GM18907 (cell line): ENCODE measurements at regions not wholly inside any gene's neighbourhood (a gene's known extent, or its start where the extent isn't known, plus 50 kb on each side); places are given as distances from the start of the nearest gene placed in this dataset.
"Not testable (repeated sequence)": the region's sequence is repeated elsewhere in the genome, so short reads cannot be mapped to it uniquely, and the experiment has no call there.

ENCODE experiments used
- ATAC-seq: cut with Tn5 transposase; IDR thresholded peaks from one replicate; pipeline ENCODE4 v1.9.1; 2021; ENCODE audit warnings: mild to moderate bottlenecking, moderate library complexity; ENCODE audit not compliant: unreplicated experiment

DNA sequence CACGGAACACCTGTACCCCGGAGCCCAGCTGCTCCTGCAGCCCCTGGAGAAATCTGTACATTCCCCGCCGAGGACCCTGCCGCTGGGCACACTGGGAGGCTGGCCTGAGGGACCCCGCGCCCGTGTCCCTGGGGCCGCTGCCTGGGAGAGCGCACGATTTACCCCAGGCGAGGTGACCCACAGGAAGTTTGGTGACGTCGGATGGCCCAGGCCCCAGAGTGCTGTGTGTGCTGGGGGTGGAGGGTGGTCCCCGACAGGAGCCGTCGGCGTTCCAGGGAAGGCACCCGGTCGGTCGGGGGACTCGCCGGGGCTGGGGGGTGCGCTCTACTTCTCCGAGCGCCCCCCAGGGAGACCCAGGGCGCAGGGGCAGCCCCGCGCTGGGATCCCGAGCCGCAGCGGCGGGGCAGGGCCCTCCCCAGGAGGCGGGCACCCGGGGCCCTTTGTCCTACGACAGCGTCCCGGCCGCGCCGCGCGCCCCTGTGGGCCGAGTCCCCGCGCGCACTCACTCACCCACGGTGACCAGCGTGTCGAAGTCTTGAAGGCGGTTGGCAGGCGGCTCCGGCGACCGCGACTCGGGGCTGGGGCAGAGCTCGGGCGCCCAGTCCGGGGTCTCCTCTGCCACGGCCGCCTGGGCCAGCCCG is 167.9 kb upstream of the PRKX start:
- peak; percentile 53 for ATAC-seq

DNA sequence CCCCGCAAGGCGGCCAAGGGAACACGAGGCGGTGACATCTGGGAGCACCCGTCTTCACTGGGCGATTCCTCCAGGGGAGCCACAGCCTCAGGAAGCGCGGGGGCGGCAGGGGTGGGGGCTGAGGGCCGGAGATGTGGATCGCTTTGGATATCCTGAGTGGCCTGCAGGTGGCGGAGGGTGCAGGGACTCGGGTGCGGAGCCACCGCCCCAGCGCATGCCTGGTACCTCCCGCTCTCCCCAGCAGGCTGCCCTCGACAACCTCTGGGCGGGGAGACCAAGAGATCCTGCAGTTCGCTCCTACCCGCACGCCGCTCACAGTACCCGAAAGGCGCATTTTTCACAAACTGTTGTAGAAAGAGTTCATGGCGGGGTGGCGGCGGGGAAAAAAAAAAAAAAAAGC is 162.9 kb upstream of the PRKX start:
- not testable (repeated sequence) for ATAC-seq

DNA sequence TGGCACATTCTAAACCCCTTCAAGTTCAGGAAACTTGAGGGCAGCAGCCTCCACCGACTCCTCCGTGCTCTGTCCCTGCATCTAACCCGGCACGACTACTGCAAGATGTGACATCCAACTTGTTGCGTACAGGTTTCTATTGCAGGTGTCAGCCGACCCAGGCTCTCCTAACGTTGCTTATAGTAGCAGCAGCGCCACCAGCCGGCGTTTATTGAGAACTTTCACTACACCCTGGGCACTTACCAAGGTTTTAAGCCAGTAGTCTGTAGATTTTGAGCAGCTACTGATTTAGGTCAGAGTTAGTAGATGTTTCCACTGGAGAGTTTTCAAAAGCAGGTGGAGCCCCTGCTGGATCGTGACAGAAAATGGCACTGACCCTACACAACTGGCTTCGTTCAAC is 162.2 kb upstream of the PRKX start:
- ATAC-seq, result not testable (repeated sequence)

DNA sequence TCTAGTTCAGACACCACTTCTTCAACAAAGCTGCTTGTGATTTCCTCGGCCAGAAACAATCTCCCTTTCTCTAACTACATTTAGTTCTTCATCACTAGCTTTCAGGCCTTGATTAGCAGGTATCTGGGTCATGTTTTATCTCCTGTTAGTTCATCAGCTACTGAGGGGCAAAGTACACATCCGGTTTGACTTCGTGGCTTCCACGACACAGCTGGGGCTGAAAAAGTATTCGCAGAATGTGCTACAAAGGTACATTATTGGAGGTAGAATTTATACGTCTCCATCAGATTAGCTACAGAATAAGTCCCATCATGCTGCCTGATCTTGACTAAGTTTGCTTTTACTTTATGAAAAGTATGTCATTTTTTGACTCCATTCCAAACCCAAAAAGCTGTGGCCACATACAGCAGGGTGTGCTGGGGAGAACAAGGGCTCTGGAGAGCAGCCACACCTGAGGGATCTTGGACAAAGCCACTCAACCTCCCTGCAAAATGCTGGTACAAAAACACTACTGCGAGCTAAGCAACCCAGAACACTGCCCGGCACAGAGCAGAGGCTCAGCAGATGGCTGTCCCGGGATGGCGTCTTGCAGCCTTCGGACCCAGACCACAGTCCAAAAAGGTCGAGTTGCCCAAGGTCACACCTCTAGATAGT is 158.9 kb upstream of the PRKX start:
- ATAC-seq, result not testable (repeated sequence)

DNA sequence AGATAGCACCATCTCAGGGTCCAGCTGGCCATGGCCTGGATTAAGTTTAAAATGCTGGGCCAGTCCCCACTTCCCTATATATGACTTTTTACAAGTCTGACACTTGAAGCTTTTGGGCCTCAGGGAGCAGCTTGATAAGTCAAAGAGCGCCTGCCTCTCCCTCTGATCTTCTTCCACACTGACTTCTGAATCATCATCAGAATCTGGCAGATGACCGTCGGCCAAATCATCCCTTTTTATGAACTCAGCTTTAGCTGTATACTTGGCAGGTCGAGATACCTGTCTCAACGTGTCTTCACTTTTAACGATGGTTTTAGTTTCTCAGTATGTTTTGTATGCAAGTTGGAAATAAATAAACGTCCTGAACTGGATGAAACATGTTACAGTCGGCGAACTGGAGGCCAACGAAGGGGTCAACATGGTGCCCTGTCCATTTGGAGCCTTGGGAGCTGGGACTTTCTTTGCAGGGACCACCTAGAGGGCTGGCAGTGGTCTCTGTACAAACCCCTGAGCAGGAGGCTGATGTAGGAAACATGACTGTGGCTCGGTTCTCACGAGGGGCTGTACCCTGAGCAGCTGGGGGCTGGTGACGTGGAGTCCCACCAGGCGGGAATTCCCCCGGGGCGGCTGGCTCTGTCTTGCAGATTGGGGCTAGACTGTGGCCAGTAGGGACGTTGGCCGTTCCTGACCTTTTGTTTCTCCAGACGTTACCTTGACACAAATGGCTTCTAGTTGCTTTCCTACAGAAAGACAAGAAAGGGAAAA is 153.8 kb upstream of the PRKX start:
- not testable (repeated sequence) for ATAC-seq

DNA sequence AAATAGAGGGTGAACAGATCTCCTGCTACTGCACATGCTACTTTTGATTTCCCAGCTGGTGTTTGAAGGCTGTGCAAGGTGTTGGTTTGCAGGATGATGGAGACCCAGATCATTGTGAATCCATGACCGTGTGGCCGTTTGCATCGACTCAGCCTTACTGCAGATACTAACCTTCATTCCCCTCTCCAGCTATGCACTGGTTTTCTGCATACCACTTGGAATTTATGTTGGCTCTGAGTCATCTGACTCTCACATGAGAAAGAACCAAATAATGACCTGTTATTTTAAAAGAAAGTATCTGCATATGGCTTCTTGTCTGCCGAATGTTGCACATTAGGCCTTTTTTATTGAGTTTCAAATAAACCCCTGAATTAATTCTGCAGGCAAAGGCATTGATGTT is 144.9 kb upstream of the PRKX start:
- ATAC-seq, result not testable (repeated sequence)

DNA sequence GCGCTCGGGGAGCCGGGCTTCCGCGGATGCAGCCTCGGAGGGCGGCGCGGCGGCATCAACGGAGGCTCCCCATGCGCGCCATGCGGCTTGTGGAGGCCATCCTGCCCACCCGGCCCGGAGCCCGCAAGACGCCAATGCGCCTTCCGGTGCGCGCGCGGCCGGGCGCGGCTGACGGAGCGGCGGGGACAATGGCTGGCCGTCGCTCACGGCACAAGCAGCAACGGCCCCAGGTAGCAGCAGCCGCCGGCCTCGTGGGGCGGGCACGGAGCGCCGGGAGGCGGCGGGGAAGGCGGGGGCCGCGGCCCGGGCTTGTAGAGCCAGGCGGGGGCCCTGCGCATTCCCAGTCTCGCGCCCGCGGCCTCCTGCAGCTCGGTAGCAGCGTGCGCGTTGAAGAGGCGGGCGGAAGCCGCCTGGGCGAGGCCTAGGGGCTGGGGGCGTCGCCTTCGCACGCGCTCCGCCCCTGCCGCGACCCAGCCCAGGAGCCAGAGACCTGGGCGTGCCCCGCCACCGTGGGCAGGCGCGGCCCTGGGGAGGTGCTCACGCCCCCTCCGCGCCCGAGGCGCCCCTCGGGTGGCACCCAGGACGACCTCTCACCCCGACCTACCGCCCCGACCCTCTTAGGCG is 130.2 kb upstream of the PRKX start:
- ATAC-seq, result peak; percentile 97

DNA sequence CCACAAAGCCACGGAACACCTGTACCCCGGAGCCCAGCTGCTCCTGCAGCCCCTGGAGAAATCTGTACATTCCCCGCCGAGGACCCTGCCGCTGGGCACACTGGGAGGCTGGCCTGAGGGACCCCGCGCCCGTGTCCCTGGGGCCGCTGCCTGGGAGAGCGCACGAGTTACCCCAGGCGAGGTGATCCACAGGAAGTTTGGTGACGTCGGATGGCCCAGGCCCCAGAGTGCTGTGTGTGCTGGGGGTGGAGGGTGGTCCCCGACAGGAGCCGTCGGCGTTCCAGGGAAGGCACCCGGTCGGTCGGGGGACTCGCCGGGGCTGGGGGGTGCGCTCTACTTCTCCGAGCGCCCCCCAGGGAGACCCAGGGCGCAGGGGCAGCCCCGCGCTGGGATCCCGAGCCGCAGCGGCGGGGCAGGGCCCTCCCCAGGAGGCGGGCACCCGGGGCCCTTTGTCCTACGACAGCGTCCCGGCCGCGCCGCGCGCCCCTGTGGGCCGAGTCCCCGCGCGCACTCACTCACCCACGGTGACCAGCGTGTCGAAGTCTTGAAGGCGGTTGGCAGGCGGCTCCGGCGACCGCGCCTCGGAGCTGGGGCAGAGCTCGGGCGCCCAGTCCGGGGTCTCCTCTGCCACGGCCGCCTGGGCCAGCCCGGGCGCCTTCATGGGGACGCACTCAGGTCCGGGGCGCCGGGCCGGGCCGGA is 129.5 kb upstream of the PRKX start:
- ATAC-seq, result peak; percentile 73

DNA sequence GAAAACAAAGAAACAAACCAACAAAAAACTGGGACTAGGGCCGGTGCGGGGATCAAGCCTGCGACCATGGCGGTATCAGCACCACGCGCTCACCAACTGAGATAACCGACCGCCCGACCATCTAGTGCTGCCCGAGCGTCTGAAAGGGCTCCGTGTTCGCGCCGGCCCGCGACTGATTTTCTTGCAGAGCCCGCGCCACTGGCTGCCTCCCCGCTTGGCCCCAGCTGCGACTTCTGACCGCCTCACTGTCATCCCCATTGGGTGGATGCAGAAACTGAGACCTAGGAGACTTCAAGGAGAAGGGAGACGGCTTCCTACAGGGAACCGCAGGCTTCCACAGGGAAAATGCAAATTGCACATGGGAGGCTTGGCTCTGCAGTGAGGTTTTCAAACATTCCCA is 125.3 kb upstream of the PRKX start:
- ATAC-seq, result not testable (repeated sequence)

DNA sequence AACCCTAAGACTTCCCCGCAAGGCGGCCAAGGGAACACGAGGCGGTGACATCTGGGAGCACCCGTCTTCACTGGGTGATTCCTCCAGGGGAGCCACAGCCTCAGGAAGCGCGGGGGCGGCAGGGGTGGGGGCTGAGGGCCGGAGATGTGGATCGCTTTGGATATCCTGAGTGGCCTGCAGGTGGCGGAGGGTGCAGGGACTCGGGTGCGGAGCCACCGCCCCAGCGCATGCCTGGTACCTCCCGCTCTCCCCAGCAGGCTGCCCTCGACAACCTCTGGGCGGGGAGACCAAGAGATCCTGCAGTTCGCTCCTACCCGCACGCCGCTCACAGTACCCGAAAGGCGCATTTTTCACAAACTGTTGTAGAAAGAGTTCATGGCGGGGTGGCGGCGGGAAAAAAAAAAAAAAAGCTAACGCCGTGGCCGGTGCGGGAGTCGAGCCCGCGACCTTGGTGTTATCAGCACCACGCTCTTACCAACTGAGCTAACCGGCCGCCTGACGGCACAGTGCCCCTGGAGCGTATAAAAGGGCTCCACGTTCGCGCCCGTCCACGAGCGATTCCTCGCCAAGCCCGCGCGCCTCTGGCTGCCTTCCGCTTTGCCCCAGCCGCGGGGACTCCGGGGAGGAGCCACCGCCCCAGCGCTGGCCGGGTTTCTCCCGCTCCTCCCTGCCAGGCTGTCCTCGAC is 124.7 kb upstream of the PRKX start:
- not testable (repeated sequence) for ATAC-seq

DNA sequence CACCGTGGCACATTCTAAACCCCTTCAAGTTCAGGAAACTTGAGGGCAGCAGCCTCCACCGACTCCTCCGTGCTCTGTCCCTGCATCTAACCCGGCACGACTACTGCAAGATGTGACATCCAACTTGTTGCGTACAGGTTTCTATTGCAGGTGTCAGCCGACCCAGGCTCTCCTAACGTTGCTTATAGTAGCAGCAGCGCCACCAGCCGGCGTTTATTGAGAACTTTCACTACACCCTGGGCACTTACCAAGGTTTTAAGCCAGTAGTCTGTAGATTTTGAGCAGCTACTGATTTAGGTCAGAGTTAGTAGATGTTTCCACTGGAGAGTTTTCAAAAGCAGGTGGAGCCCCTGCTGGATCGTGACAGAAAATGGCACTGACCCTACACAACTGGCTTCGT is 123.8 kb upstream of the PRKX start:
- not testable (repeated sequence) for ATAC-seq

DNA sequence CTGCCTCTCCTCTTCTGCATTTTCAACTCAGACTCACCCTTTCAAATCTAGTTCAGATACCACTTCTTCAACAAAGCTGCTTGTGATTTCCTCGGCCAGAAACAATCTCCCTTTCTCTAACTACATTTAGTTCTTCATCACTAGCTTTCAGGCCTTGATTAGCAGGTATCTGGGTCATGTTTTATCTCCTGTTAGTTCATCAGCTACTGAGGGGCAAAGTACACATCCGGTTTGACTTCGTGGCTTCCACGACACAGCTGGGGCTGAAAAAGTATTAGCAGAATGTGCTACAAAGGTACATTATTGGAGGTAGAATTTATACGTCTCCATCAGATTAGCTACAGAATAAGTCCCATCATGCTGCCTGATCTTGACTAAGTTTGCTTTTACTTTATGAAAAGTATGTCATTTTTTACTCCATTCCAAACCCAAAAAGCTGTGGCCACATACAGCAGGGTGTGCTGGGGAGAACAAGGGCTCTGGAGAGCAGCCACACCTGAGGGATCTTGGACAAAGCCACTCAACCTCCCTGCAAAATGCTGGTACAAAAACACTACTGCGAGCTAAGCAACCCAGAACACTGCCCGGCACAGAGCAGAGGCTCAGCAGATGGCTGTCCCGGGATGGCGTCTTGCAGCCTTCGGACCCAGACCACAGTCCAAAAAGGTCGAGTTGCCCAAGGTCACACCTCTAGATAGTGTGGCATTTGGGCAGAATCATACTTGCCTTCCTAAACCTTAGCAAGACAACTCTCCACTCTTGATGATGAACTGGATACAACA is 120.5 kb upstream of the PRKX start:
- not testable (repeated sequence) for ATAC-seq

DNA sequence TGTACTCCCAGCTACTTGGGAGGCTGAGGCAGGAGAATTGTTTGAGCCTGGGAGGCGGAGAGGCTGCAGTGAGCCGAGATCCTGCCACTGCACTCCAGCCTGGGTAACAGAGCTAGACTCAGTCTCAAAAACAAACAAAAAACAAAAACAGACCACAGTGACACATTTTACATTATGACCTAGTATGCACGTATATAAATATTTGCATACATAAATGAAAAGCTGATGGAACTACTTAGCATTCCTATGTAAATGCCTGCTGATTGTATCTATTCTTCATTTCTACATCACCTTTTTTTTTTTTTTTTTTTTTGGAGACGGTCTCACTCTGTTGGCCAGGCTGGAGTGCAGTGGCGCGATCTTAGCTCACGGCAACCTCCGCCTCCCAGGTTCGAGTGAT is 116.6 kb upstream of the PRKX start:
- ATAC-seq, result not testable (repeated sequence)

DNA sequence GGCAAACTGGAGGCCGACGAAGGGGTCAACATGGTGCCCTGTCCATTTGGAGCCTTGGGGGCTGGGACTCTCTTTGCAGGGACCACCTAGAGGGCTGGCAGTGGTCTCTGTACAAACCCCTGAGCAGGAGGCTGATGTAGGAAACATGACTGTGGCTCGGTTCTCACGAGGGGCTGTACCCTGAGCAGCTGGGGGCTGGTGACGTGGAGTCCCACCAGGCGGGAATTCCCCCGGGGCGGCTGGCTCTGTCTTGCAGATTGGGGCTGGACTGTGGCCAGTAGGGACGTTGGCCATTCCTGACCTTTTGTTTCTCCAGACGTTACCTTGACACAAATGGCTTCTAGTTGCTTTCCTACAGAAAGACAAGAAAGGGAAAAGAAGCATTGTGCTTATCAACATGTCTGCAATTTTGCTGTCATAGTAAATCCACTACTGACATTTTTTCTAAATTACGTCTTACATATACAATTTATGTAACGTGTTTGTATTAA is 115.6 kb upstream of the PRKX start:
- ATAC-seq, result not testable (repeated sequence)

DNA sequence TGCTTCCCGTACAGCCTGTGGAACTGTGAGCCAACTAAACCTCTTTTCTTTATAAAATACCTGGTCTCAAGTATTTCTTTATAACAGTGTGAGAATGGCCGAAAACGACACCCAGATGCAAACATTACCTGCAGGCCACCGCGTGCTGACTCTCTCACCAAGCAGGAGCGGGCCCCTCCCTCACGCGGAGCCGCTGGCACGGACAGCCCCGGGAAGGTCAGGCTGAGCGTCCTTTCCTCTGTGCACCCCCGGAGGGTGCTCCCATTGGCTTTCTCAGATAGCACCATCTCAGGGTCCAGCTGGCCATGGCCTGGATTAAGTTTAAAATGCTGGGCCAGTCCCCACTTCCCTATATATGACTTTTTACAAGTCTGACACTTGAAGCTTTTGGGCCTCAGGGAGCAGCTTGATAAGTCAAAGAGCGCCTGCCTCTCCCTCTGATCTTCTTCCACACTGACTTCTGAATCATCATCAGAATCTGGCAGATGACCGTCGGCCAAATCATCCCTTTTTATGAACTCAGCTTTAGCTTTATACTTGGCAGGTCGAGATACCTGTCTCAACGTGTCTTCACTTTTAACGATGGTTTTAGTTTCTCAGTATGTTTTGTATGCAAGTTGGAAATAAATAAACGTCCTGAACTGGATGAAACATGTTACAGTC is 115.1 kb upstream of the PRKX start:
- not testable (repeated sequence) for ATAC-seq

DNA sequence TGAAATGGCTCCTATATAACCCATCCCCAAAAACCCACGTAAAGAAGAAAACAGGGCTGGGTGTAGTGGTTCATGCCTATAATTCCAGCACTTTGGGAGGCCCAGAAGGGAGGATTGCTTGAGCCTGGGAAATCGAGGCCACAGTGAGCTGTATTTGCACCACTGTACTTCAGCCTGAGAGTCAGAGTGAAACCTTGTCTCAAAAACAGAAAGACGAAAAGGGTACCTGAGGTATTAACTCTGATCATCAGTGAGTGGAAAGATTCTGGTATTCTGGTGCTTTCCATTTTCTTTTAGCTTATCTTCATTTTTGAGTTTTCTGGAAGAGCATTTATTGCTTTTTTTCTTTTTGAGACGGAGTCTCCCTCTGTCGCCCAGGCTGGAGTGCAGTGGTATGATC is 110.6 kb upstream of the PRKX start:
- peak; percentile 54 for ATAC-seq

DNA sequence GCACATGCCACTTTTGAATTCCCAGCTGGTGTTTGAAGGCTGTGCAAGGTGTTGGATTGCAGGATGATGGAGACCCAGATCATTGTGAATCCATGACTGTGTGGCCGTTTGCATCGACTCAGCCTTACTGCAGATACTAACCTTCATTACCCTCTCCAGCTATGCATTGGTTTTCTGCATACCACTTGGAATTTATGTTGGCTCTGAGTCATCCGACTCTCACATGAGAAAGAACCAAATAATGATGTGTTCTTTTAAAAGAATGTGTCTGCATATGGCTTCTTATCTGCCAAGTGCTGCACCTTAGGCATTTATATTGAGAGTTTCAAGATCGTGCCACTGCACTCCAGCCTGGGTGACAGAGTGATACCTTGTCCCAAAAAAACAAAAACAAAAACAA is 106.7 kb upstream of the PRKX start:
- no peak for ATAC-seq

DNA sequence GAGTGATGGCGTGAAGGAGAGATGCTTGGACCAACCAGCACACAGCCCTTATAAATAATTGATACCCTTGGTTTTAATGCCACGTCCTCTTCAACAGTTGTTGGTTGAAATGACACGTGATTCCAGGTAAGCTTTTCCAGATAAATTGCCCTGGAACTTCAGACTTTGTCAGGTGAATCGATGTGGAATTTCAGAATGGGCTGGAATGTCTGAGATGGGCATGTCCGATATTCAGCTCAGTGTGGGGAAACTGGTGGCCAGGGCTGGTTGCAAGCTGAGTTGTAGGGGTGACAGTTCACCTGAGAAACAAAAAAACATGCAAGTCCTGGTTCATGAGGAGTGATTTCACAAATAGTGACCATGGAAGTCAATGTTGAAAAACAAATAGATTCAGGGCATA is 104.0 kb upstream of the PRKX start:
- ATAC-seq, result not testable (repeated sequence)
